Non-pigmented ciliary epithelial cell (primary cell): ENCODE measurements at regions not wholly inside any gene's neighbourhood (a gene's known extent, or its start where the extent isn't known, plus 50 kb on each side); places are given as distances from the start of the nearest gene placed in this dataset.

Experiments used
- DNase-seq: peaks from one replicate; pipeline ENCODE4 v3.0.0-alpha.2; 2010; ENCODE audit warnings: low read depth

DNA sequence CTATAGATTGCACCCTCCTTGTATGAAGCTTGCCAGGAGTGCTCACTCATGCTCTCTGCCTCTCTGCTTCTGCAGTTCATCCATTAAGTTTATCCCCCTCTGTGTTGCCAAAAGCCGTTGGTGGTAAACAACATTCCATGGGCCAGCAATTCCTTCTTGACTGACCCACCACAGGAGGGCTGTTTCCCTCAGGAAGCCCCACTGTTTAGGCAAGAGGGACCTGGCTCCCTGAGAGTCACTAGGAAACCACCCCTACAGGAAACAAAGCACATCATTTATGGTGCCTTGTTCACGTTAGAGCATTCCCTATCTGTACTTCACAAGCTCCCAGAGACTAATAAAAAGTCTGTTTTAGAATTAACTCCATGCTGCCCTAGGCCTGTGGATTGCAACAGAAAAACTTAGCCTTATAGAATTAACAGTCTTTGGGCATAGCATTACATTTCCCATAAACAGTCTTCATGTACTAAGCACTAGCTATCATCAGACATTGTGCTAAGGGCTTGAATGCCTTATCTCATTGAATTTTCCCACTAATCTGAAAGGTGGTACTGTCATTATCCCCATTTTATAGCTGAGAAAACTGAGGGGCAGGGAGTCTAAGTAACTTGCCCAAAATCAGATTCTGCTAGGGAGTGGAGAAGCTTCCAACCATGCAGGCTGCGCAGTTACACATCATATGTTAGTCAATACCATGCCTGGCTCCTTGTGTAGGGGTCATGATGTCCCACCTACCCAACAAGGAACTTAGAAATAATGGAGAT lies 149.9 kb downstream of the SHQ1 start:
- DNase-seq, result no peak

- no peak for DNase-seq
These were observed 150.5 kb downstream of the SHQ1 start for GRCh38 chr3:72697717-72698116.

- no peak for DNase-seq
These were observed 151.4 kb downstream of the SHQ1 start for GRCh38 chr3:72696815-72697214.

DNA sequence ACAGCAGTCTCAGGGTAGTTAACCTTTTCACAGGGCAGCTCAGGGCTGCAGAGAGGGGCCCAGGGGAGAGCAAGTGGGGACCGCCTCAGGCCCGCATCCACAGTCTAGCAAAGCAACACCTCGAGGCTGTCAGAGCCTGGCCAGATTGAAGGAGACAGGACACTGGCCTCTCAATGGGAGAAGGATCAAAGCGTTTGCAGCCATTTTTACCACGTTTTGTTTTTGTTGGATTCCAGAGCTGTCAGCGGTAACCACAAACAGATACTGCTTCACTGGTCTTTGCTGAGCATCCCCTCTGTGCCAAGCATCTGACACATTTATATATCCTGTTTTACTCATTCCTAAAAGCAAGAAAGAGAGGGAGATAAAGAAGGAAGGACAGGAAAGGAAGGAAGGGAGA lies 153.8 kb downstream of the SHQ1 start:
- DNase-seq, result no peak

DNA sequence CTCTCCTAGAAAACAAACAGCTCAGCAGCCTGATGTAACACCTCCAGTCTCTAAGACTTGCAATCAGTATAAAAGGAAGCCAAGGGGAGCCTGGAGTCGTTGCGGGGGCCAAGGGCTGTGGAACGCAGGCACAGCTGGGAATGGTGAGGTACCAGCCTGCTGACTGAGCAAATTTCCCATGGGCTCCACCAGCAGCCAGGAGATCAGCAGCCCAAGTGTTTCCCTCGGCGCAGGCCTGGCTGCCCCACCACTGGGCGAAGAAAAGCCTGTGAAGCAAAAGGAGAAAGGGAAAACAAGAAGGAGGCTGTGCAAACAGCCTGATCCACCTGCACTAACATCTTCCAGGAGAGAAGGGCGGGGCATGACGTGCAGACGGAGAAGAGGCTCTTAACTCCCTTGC lies 155.3 kb downstream of the SHQ1 start:
- no peak for DNase-seq

GRCh38 chr3:72690629-72691028 lies 157.6 kb downstream of the SHQ1 start:
- DNase-seq, result no peak

- no peak for DNase-seq
These were observed 165.3 kb downstream of the SHQ1 start for GRCh38 chr3:72682936-72683452.

DNA sequence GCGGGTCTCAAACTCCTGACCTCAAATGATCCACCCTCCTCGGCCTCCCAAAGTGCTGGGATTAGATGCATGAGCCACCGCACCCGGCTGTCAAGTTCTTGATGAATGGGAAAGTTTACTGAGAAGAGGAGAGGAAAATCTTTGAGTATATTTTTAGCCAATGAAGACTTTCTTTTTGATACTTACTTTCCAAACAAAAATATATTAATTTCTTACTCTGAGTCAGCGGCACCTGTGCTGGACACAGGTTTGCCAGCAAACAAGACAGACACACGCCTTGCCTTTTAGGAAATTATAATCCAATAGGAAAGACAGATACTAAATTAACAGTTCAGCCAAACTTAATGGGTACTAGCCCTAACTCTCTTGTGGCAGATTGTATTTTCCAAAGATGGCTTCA lies 166.6 kb downstream of the SHQ1 start:
- no peak for DNase-seq

- DNase-seq, result no peak
These were observed 167.5 kb downstream of the SHQ1 start for GRCh38 chr3:72680766-72681165.

DNA sequence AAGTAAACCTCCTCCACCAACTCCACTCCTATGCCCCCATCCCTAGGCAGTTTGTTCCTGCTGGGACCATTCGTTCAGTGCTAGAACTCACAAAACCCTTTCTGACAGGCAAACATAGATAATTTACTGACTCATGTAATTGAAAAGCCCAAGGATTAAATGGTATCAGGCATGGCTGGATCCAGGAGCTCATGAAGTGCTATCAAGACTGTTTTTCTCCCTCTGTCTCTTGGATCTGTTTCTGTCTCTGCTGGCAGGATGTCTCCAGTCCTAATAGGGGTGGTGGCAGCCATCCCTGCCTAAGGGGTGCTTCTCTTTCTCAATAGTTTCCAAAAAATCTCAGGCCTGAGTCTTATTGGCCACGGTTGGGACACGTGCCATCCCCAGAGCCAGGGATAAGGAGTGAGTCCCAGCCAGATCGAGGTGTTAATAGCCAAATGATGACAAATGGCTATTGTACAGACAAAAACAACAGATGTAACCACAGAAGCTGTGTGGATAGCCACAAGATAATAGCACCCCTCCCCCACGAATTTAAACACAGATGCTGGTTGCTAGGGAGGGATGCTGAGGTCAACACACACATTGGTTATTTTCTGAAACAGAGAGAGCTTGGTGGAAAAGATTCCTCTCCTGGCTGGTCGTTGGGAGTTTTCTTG lies 168.6 kb downstream of the SHQ1 start:
- DNase-seq, result no peak

GRCh38 chr3:72678867-72679266 lies 169.4 kb downstream of the SHQ1 start:
- DNase-seq, result no peak

DNA sequence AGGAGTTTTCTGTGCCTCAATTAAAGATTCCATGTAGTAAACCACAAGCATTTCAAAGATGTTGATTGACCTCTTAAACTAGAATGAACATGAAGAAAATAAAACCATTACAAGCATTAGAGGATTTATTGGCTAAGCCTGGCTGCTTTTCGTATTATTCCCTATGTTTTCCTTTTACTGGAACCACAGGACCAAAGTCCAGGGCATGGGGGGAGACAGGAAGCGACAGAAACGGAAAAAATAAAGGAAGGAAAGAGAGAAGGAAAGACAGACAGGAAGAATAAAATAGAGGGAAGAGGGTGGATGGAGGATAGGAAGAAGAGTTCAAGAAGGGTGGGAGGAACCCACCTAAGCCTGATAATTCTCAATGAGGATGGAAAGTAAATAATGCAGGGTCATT lies 169.9 kb downstream of the SHQ1 start:
- DNase-seq, result no peak

DNA sequence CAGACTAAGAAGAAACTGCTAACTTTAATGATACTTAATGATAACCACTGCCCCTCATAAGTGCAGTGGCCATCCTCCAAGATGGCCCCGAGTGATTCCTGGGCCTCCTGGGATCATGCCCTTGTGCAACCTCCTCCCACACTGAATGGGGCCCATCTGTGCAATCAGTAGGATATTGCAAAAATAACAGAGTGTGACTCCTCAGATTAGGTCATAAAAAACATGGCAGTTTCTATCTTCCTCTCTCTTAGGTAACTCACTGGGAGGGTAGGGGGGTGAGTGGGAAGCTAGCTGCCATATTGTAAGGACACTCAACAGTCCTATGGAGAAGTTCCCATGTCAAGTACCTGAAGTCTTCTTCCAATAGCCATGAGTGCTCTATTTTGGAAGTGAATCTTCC lies 173.0 kb downstream of the SHQ1 start:
- no peak for DNase-seq

DNA sequence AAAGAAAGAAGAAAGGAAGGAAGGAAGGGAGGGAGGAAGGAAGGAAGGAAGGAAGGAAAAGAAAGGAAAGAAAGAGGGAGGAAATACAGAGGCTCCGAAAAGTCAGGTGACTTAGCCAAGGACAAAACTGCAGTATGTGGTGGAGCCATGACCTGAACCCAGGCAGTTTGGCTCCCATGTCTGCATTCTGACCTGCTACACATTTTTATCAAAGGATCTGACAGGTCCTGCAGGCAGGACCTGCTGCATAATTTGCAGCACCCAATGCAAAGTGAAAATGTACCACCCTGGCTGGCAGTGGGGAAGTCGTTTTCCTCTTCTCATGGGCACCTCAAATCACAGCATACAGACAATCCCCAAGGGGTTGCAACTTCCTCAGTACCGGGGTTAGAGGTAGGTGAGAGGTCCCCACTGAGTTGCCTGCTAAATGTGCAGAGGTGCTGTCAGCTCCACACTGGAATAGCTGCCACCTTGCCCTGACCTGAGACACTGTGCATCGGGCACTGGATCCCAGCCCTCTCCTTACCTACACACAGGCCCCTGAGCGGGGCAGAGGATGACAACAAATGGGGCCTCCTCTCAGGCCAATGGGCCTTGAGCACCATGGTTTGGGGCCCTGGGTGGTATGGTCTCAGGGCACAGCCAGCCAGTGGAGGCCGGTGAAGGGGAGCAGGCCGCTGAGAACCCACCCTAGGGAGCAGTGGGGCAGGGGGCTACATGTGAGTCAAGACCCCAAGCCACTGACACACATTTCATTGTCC lies 175.1 kb downstream of the SHQ1 start:
- DNase-seq, result no peak

DNA sequence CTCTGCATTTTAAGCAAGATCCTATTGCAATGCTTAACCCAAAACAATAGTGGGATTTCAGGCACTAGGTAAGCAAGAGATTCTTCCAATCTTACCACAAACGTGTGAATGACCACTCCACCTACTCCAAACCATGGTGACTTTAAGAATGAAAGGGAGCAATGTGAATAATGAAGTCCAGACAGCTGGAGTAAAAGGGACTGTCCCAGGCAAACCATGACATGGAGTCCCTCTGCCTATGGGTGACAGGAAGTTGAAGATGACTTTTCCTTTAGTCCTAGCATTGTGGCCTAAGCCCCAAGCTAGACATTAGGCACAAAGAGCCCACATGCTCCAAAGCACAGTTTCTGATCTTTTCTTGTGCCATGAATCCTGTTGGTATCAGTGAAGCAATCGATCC lies 179.0 kb downstream of the SHQ1 start:
- no peak for DNase-seq

DNA sequence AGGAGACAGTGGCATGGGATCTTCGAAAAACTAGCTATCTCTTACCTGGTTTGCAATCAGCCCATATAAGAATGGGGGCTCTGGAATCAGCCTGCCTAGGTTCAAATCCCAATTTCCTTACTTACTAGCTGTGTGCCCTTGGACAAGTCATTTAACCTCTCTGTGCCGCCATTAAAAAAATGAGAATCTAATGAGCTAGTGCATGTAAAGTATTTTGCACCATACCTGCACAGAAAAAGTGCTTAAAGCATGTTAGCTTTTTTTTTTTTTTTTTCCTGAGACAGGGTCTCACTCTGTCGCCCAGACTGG lies 181.8 kb downstream of the SHQ1 start:
- no peak for DNase-seq

- DNase-seq, result no peak
These were observed 182.4 kb downstream of the SHQ1 start for GRCh38 chr3:72665701-72666446.

GRCh38 chr3:72665103-72665502 lies 183.1 kb downstream of the SHQ1 start:
- no peak for DNase-seq

DNA sequence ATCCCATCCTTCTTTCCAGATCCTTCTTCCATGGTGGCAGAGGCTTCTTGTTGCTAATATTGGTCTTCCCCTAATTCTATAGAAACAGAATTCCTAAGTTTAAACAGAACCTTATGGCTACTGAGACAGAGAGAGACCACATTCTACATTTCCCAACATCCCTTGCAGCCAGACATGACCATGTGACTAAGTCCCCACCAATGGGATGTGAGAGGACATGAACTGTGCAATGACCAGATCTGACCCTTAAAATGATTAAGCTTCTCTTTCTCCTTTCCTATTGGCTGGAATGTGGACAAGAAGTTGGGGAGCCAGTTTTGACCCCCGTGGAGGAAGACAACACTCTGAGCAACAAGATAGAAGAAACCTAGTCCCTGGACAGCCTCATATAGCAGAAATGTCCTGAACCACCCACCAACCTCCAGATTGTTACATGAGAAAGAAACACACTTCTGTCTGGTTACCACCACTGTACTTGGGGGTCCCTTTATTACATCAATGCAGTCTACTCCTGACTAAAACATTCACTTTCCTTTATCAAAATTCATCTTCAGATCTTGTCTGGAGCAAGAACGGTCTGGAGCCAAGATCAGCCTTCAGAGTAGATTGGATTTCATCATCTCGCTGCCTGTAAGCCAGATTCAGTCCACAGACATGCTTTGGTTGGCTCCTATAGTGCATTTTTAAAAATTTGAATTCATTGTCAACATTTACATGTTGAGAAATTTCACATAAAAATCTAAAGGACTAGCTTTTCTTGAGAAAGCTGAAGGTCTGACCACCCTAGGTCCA lies 183.9 kb downstream of the SHQ1 start:
- DNase-seq, result no peak

DNA sequence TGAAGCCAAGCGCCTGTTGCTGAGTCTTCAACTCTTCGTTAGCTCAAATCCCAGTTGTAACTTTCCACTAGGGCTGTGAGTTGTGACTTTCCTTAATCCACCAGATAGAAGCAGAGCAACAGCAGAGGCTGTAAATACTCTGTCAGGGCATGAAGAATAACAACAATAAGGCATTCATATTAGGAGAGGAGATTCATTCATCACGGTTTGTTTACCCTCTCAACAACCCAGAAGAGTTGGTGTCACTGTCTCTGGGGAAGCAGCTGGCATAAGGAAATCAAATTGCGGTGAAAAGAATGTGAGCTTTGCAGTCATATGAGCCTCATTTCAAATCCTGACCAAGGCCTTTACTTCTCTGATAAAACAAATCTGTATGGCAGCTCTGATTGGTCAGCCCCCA lies 184.8 kb downstream of the SHQ1 start:
- DNase-seq, result no peak

DNA sequence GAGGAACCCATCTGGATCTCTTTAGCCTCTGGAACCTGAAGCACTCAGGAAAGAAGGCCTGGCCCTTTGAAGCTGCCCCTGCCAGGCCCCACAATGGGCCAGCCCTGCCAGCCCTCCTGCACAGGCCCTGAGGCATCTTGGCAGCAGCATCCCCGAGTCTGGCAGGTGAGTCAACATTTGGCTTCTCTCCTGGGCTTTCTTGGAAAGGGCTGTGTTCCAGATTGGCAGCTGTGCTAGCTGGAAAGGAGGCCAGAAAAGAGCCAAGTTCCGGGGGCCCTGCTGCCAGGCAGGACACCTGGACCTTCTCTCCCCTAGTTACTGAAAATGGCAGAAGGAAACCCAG lies 187.2 kb downstream of the SHQ1 start:
- peak; percentile 4 for DNase-seq
